GM19035 (cell line): ENCODE measurements at regions not wholly inside any gene's neighbourhood (a gene's known extent, or its start where the extent isn't known, plus 50 kb on each side); places are given as distances from the start of the nearest gene placed in this dataset.
A peak's percentile ranks its signal among the peaks of the same experiment; 100 is the strongest.

Experiments used
- ATAC-seq: cut with Tn5 transposase; IDR thresholded peaks from one replicate; pipeline ENCODE4 v1.9.1; 2021; ENCODE audit not compliant: unreplicated experiment

DNA sequence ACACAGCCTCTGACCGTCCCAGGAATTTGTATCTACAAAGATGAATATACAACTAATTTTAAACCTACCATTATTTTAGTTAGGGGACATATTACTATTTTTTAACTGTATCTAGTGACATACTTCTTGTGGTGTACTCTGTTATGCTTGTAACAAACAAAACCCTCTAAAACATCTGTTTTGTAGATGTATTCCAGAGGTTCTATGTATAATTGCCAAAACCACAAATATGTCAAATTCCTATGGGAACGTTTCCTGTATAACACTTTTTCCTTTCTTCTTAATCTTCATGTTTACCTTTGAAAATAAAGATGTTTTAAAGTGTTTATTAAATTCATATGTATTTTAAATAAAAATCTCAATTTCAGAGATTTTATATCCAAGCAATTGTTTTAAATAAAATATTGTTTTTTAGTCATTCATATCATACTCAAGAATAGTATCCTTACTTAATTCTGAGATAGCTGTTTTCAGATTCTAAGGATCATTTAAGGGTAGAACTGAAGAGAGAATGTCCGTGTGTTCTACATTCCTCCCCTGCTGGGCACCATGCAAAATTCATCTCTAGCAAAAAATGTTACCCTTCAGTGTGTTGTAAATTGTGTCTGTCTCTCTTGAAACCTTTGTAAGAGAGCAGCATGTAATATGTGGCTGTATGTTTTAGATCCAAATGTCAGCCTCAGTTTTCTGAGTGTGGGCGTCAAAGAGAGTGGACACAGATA is 1327.7 kb downstream of the EFNB2 start:
- no peak for ATAC-seq

GRCh38 chr13:105202354-105202753 is 1333.1 kb downstream of the EFNB2 start:
- no peak for ATAC-seq

DNA sequence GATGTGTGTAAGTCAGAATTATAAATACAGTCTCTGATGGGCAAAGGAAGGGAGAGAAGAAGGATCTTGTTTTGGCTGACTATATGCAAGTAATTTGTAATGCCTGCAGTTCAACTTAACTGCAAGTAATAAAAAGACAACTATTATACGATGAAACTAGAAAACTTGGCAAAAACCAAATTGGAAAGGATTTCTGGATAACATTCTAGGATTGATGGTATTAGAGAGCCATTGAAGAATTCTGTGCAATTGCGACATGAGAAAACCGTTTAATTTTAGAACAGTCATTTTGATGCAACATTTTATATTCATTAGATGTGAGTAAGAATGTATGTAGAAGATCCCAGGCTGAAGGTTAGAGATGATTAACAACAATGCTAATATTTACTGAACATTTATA is 1334.1 kb downstream of the EFNB2 start:
- ATAC-seq, result no peak

- ATAC-seq, result no peak
These were observed 1335.3 kb downstream of the EFNB2 start for GRCh38 chr13:105200181-105200580.

DNA sequence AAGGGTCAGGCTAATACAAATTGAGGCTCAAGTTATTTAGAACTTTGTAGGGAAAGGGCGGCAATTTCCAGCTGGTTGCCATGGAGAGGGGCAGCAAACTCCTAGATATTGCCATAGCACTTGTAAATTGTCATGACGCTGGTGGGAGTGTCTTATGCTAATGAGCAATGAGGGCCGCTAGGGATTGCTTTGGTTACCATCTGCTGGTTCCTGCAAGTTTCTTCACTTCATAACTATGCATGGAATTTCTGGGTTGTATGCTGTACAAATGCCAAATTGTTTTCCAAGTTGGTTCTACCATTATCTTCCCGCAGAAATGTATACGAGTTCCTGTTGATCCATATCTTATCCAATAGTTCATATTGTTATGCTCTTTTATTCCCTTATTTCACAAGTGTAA is 1339.4 kb downstream of the EFNB2 start:
- ATAC-seq, result no peak

GRCh38 chr13:105193026-105193425 is 1342.4 kb downstream of the EFNB2 start:
- no peak for ATAC-seq

GRCh38 chr13:105184201-105184600 is 1351.3 kb downstream of the EFNB2 start:
- no peak for ATAC-seq

- ATAC-seq, result no peak
These were observed 1358.1 kb downstream of the EFNB2 start for GRCh38 chr13:105177265-105177900.

GRCh38 chr13:105170438-105170837 is 1365.0 kb downstream of the EFNB2 start:
- ATAC-seq, result no peak

DNA sequence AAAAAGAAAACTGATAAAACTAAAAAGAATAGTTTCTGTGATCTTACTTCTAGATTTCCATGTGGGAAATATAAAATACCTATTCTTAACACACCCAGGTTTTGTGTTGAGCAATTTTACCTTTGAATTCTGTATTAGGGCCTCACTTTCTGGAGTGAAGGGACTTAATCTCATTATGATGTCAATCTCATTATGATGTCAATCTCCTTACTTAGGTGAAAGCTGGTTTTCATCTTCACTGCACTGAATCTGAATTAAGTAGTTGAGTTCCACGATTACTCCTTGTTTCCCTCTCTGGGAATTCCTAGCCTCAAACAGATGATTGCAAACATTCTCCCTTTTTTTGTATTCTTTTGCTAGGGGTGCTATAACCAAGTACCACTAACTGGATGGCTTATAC is 1367.2 kb downstream of the EFNB2 start:
- ATAC-seq, result no peak

DNA sequence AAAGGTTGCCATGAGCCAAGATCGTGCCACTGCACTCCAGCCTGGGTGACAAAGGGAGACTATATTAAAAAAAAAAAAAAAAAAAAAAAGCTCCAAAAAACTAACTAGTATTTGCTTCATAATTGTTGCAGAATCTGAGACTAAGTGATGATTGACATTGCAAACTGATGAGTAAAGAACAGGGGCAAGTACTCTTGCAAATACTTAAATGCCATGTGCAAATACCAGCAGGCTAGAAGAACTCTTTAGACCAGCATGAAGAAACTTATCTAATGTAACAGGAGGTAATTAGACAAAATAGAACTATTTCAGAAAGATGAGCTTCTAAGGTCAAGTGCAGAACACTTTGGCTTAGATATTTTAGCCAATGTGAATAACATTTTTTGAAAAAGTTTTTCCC is 1368.1 kb downstream of the EFNB2 start:
- no peak for ATAC-seq

DNA sequence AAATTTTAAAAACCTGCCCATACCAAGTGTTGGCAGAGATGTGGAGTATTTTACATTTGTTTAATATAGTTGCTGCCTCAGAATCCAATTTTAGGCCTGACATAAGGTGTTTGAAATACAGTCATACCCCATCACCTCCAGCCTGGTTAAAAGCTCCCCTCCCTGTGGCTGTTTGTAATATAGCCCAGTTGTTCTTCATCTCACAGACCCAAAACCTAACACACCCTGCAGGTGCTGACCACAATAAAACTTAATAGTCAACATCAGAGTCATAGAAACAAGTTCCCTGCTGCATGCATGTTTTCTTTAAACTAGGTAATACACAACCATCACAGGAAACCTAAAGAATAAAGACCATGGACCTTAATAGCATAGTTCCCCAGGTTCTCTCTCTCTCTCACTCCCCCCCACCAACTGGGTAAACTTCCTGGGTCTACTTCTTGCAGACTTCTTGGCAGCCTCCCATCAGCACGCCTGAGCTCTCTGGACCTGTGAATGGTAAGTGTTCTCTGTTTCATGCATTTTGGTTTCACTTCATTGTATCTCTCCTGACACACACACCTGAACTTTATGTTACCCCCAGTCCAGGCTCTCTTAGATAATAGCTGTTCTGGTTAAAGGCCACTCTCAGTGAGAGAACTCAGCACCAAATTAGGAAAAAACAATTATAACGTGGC is 1369.9 kb downstream of the EFNB2 start:
- peak; percentile 65 for ATAC-seq

GRCh38 chr13:105159841-105160240 is 1375.6 kb downstream of the EFNB2 start:
- ATAC-seq, result no peak

GRCh38 chr13:105153611-105154010 is 1381.9 kb downstream of the EFNB2 start:
- no peak for ATAC-seq

DNA sequence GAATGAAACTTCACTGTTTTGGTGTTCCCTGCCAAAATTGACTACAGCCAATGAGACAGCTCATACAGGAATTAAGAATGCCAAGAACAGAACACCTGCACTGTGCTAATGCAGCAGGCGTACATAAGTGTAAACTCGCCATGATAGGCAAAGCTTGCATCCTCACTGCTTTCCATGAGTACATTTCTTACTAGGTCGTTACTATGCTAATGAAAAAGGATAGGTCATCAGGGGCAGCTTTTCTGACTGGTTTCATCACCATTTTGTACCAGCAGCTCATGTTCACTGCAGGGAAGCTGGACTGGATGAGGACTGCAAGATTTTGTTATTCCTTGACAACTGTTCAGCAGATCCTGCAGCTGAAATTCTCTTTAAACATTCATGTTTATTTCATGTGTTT is 1383.8 kb downstream of the EFNB2 start:
- ATAC-seq, result no peak

DNA sequence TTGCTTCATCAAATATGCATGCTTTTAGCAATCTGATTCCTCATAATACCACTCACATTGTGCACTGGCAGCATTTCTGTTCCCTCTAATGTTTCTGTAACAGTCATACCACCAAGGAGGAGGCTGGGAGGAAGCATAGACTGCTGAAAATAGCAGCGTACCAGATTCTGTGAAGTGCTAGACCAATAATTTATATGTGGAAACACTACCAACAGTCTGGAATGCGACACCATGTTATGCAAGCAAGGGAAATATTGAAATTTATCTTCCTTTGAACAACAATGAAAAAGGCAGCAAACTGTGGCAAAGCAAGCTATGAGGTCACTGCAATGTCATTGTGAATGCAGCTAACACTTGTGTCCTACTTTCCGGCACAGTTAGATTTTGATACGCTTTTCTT is 1388.0 kb downstream of the EFNB2 start:
- no peak for ATAC-seq

DNA sequence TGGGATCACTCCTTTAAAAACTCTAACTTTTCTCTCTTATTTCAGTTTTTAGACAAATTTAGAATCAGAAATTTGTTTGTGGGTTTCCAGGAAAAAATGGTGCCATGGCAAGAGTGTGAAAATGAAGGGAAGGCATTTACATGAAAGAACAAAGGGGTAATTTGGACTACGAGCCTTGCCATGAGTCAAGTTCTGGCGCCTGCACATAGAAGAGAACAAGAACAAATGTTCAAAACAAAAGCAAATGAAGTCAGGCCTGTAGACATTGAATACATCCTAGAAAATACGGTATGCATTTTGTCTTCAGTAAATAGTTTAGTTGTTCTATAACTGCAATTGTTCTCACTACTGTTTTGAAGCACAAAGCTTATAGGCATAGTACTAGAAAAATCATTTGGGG is 1390.5 kb downstream of the EFNB2 start:
- ATAC-seq, result no peak

GRCh38 chr13:105144020-105144419 is 1391.4 kb downstream of the EFNB2 start:
- ATAC-seq, result no peak

DNA sequence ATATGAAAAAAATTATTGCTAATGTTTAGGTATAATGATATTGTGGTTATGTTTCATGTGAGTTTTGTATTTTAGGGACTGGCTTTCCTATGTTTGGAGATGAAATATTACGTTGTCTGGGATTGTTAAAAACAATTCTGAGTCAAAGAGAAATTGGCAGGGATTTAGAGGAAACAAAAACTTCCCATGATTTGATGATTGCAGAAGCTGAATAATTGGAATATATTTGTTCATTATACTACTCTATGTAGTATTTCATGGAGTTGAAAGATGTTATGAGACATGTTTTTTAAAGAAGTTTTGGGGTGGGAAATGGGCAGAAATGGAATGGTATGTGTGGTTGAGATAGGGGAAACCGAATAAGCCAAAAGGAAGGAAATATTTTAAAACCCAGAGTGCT is 1392.9 kb downstream of the EFNB2 start:
- ATAC-seq, result no peak

GRCh38 chr13:105139380-105140285 is 1395.8 kb downstream of the EFNB2 start:
- peak; percentile 98 for ATAC-seq

DNA sequence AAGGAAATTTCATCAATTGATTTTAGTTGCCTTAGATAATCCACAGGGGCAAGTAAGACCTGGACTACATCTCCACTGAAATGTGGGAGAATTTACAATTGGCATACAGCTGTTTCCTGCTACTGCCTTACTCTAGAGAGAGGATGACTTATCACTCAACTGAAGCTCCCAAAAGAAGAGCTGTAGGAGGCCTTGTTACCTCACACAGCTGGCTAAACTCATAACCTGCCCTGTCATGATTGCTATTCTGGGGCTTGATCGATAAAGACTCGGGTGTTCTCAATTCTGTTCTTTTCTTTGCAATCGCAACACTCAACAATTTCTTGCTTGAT is 1396.4 kb downstream of the EFNB2 start:
- peak; percentile 6 for ATAC-seq
